Astrocyte (in vitro differentiated cells and primary cell): ENCODE measurements at regions not wholly inside any gene's neighbourhood (a gene's known extent, or its start where the extent isn't known, plus 50 kb on each side); places are given as distances from the start of the nearest gene placed in this dataset.

Experiments used
- EZH2 ChIP-seq: IDR thresholded peaks from 2 replicates; pipeline ENCODE4 v1.6.1; 2012; ENCODE audit warnings: mild to moderate bottlenecking, low read length, inconsistent platforms; ENCODE audit not compliant: insufficient read depth
- TF ChIP-seq, protein P1 (sequence below): IDR thresholded peaks from 2 replicates; pipeline ENCODE4 v1.5.1; 2011; ENCODE audit warnings: low read depth, mild to moderate bottlenecking, inconsistent platforms, low read length, moderate library complexity; ENCODE audit not compliant: insufficient read depth

DNA sequence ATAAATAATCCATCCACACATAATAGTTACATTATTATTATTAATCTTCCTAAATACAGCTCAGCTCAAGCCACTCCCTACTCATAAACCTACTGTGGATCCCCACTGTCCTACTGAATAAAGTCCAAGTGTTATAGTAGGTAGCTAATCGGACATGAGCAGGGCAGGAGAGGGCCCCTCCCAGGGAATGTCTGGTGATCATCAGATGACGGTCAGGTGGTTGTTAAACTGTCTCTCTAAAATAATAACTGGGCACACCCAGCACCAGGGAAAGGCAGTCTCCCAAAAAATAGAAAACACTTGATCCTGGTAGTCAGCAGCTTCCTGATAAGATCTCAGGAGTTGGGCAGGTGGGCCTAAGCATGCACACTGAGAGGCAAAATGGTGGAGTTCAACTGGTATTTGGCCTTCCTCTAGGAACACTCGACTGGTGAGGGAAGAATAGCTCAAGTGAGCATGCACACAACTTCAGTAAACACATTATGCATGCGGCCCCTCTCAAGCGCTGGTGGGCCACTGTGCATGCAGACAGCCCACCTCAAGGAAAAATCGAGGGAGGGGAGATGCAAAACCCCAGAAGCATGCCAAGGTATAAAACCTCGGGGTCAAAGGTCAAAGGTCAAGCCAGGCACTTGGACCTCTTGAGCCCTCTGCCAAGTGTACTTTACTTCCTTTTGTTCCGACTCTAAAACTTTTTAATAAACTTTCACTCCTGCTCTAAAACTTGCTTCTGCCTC, 65.0 kb downstream of the LRRC32 start:
- TF ChIP-seq, protein P1, sequence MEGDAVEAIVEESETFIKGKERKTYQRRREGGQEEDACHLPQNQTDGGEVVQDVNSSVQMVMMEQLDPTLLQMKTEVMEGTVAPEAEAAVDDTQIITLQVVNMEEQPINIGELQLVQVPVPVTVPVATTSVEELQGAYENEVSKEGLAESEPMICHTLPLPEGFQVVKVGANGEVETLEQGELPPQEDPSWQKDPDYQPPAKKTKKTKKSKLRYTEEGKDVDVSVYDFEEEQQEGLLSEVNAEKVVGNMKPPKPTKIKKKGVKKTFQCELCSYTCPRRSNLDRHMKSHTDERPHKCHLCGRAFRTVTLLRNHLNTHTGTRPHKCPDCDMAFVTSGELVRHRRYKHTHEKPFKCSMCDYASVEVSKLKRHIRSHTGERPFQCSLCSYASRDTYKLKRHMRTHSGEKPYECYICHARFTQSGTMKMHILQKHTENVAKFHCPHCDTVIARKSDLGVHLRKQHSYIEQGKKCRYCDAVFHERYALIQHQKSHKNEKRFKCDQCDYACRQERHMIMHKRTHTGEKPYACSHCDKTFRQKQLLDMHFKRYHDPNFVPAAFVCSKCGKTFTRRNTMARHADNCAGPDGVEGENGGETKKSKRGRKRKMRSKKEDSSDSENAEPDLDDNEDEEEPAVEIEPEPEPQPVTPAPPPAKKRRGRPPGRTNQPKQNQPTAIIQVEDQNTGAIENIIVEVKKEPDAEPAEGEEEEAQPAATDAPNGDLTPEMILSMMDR: no peak
- TF ChIP-seq EZH2: no peak
